Mesenchymal stem cell (in vitro differentiated cells and primary cell): ENCODE measurements at regions not wholly inside any gene's neighbourhood (a gene's known extent, or its start where the extent isn't known, plus 50 kb on each side); places are given as distances from the start of the nearest gene placed in this dataset.

Experiments used
- DNase-seq: peaks from one replicate; pipeline ENCODE4 v3.0.0-alpha.2; 2013
- H2AFZ ChIP-seq: one replicate; pipeline ENCODE4 v1.6.1; 2013; ENCODE audit warnings: low read depth, mild to moderate bottlenecking, control low read depth, inconsistent platforms, low read length, moderate library complexity
- H2AK5ac ChIP-seq: 2 replicates; pipeline ENCODE4 v1.6.1; 2013; ENCODE audit warnings: low read length, moderate library complexity, mild to moderate bottlenecking, inconsistent platforms; ENCODE audit not compliant: severe bottlenecking
- H2BK120ac ChIP-seq: one replicate; pipeline ENCODE4 v1.6.1; 2013; ENCODE audit warnings: low read depth, mild to moderate bottlenecking, inconsistent platforms, low read length, moderate library complexity
- H2BK12ac ChIP-seq, 2 experiments: one replicate each; pipeline ENCODE4 v1.6.1; 2013; ENCODE audit warnings: inconsistent platforms in 2 of 2, low read length in 2 of 2, mild to moderate bottlenecking in 2 of 2, moderate library complexity in 2 of 2, control low read depth in 1 of 2
- H2BK15ac ChIP-seq: one replicate; pipeline ENCODE4 v1.6.1; 2013; ENCODE audit warnings: mild to moderate bottlenecking, low read depth, inconsistent platforms; ENCODE audit not compliant: poor library complexity, severe bottlenecking
- H2BK5ac ChIP-seq: 2 replicates; pipeline ENCODE4 v1.6.1; 2013; ENCODE audit warnings: low read depth, mild to moderate bottlenecking, low read length, control low read depth, inconsistent platforms; ENCODE audit not compliant: poor library complexity, severe bottlenecking
- H3K14ac ChIP-seq, 2 experiments: one replicate each; pipeline ENCODE4 v1.6.1; 2013; ENCODE audit warnings: inconsistent platforms in 2 of 2, low read length in 2 of 2, control low read depth in 1 of 2, mild to moderate bottlenecking in 1 of 2, moderate library complexity in 1 of 2
- H3K18ac ChIP-seq, 2 experiments: one replicate each; pipeline ENCODE4 v1.6.1; 2013; ENCODE audit warnings: inconsistent platforms in 2 of 2, low read length in 2 of 2, control low read depth in 1 of 2, low read depth in 1 of 2, mild to moderate bottlenecking in 1 of 2
- H3K23ac ChIP-seq, 2 experiments: one replicate each; pipeline ENCODE4 v1.6.1; 2013; ENCODE audit warnings: inconsistent platforms in 2 of 2, low read length in 2 of 2, mild to moderate bottlenecking in 2 of 2, moderate library complexity in 2 of 2, control low read depth in 1 of 2
- H3K27ac ChIP-seq: 2 replicates; pipeline ENCODE4 v1.5.1; 2013; ENCODE audit warnings: mild to moderate bottlenecking, moderate library complexity, low read length, control low read depth, inconsistent platforms; ENCODE audit not compliant: poor library complexity, severe bottlenecking
- H3K27me3 ChIP-seq, 2 experiments: 2 replicates each; pipeline versions ENCODE4 v1.6.1 to v1.7.0; 2013; ENCODE audit warnings: low read length in 2 of 2, mild to moderate bottlenecking in 2 of 2, moderate library complexity in 2 of 2, control low read depth in 1 of 2, inconsistent platforms in 1 of 2; ENCODE audit not compliant: control insufficient read depth in 1 of 2, insufficient read depth in 1 of 2
- H3K36me3 ChIP-seq, 2 experiments: 2 replicates each; pipeline versions ENCODE4 v1.6.1 to v1.7.0; 2013; ENCODE audit warnings: low read length in 2 of 2, control low read depth in 1 of 2, inconsistent platforms in 1 of 2, low read depth in 1 of 2, mild to moderate bottlenecking in 1 of 2; ENCODE audit not compliant: insufficient read depth in 2 of 2, control insufficient read depth in 1 of 2
- H3K4ac ChIP-seq, 2 experiments: one replicate each; pipeline ENCODE4 v1.6.1; 2013; ENCODE audit warnings: inconsistent platforms in 2 of 2, low read length in 2 of 2, mild to moderate bottlenecking in 2 of 2, moderate library complexity in 2 of 2, control low read depth in 1 of 2, low read depth in 1 of 2
- H3K4me1 ChIP-seq: 2 replicates; pipeline ENCODE4 v1.6.1; 2013; ENCODE audit warnings: low read depth, low read length, control low read depth; ENCODE audit not compliant: control insufficient read depth, insufficient read depth
- H3K4me2 ChIP-seq: 2 replicates; pipeline ENCODE4 v1.6.1; 2013; ENCODE audit warnings: low read length, mild to moderate bottlenecking, inconsistent platforms; ENCODE audit not compliant: poor library complexity, severe bottlenecking
- H3K4me3 ChIP-seq, 2 experiments: 2 replicates each; pipeline versions ENCODE4 v1.5.1 to v1.7.0; 2013; ENCODE audit warnings: low read length in 2 of 2, mild to moderate bottlenecking in 2 of 2, control low read depth in 1 of 2, low read depth in 1 of 2; ENCODE audit not compliant: insufficient read depth in 1 of 2
- H3K79me1 ChIP-seq: replicated peaks from 2 replicates; pipeline ENCODE4 v1.6.1; 2013; ENCODE audit warnings: mild to moderate bottlenecking, control low read depth, low read length, inconsistent platforms; ENCODE audit not compliant: poor library complexity, severe bottlenecking
- H3K9ac ChIP-seq: 2 replicates; pipeline ENCODE4 v1.7.0; 2013; ENCODE audit warnings: mild to moderate bottlenecking, low read length, moderate library complexity
- H3K9me3 ChIP-seq: 2 replicates; pipeline ENCODE4 v1.7.0; 2013; ENCODE audit warnings: mild to moderate bottlenecking, low read length; ENCODE audit not compliant: control insufficient read depth
- H4K8ac ChIP-seq: one replicate; pipeline ENCODE4 v1.6.1; 2013; ENCODE audit warnings: inconsistent platforms, mild to moderate bottlenecking, low read length, moderate library complexity
- H4K91ac ChIP-seq: one replicate; pipeline ENCODE4 v1.6.1; 2013; ENCODE audit warnings: mild to moderate bottlenecking, low read length, inconsistent platforms
- WGBS: methylation state at CpG from one replicate; pipeline ENCODE4 v1.1.7; 2013; ENCODE audit warnings: mixed read lengths; 5-methylcytosine and 5-hydroxymethylcytosine counted together

- Histone ChIP-seq H2AK5ac (no peak overlapping the region), H3K23ac (no peak overlapping the region), H3K9ac (no peak overlapping the region), H4K91ac (no peak overlapping the region), H4K8ac (no peak overlapping the region), H3K4me2 (no peak overlapping the region), H2BK12ac (no peak overlapping the region), H2BK5ac (no peak overlapping the region), H3K18ac (no peak overlapping the region), H2BK120ac (no peak overlapping the region), H3K4me1 (no peaks in the 10 kb centered on the region), H3K4ac (no peak overlapping the region), H3K27me3 (peaks cover 0 to 10% of the 10 kb centered on the region in 2 experiments), H2BK15ac (no peak overlapping the region), H3K36me3 (no peaks in the 10 kb centered on the region), H2AFZ (no peak overlapping the region), H3K79me1 (no peaks in the 10 kb centered on the region), H3K4me3 (no peak overlapping the region), H3K9me3 (no peaks in the 10 kb centered on the region), H3K14ac (no peak overlapping the region), H3K27ac (no peak overlapping the region)
- WGBS, result 98% methylated on average over 2 of the region's 3 CpGs
- DNase-seq, result no peak
These were observed 166.6 kb upstream of the SLC24A5 start for GRCh38 chr15:47954196-47954595.

DNA sequence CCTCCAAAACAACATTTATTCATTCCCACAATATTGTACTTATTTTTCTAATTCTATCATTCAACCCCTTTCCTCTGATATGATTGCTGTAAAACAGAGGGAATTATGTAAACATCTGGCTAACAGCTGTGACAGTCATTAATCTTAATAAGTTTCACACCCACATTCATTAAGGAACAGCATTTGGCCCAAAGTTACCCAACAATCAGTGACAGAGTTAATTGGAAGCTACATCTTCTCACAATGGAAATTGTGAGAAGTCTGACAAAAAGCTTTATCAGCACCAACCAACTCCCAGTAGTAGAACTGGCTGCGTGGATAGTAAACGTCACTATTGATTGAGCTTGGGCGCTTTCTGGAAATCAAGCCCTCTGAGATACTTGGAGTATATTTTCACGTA lies 165.8 kb upstream of the SLC24A5 start:
- Histone ChIP-seq H2BK120ac (no peak overlapping the region), H4K91ac (no peak overlapping the region), H2AK5ac (no peak overlapping the region), H3K14ac (no peak overlapping the region), H3K27me3 (peaks cover 0 to 10% of the 10 kb centered on the region in 2 experiments), H3K4me2 (no peak overlapping the region), H2BK12ac (no peak overlapping the region), H3K9ac (no peak overlapping the region), H3K27ac (no peak overlapping the region), H3K4me3 (no peak overlapping the region), H3K36me3 (no peaks in the 10 kb centered on the region), H3K23ac (no peak overlapping the region), H3K4ac (no peak overlapping the region), H3K18ac (no peak overlapping the region), H2BK15ac (no peak overlapping the region), H2AFZ (no peak overlapping the region), H4K8ac (no peak overlapping the region), H2BK5ac (no peak overlapping the region), H3K4me1 (no peaks in the 10 kb centered on the region), H3K79me1 (no peaks in the 10 kb centered on the region), H3K9me3 (no peaks in the 10 kb centered on the region)
- no peak for DNase-seq
- WGBS, result 84% methylated on average over 3 of the region's 4 CpGs

GRCh38 chr15:47959617-47960413 lies 161.0 kb upstream of the SLC24A5 start:
- no peak overlapping the region for H2BK12ac ChIP-seq
- no peak overlapping the region for H4K91ac ChIP-seq
- no peak overlapping the region for H3K18ac ChIP-seq
- H3K4ac ChIP-seq, result no peak overlapping the region
- no peak overlapping the region for H3K14ac ChIP-seq
- no peak overlapping the region for H2AFZ ChIP-seq
- no peak overlapping the region for H3K9ac ChIP-seq
- no peak overlapping the region for H3K4me2 ChIP-seq
- H3K9me3 ChIP-seq, result no peaks in the 10 kb centered on the region
- H3K27me3 ChIP-seq, result peaks cover 0 to 10% of the 10 kb centered on the region in 2 experiments
- 87% methylated on average over 4 of the region's 5 CpGs for WGBS
- no peak for DNase-seq
- H2BK15ac ChIP-seq, result no peak overlapping the region
- H2AK5ac ChIP-seq, result no peak overlapping the region
- no peak overlapping the region for H3K4me3 ChIP-seq
- no peak overlapping the region for H3K27ac ChIP-seq
- no peak overlapping the region for H2BK120ac ChIP-seq
- H3K79me1 ChIP-seq, result no peaks in the 10 kb centered on the region
- no peak overlapping the region for H4K8ac ChIP-seq
- H3K36me3 ChIP-seq, result no peaks in the 10 kb centered on the region
- H3K23ac ChIP-seq, result no peak overlapping the region
- no peak overlapping the region for H2BK5ac ChIP-seq
- no peaks in the 10 kb centered on the region for H3K4me1 ChIP-seq

DNA sequence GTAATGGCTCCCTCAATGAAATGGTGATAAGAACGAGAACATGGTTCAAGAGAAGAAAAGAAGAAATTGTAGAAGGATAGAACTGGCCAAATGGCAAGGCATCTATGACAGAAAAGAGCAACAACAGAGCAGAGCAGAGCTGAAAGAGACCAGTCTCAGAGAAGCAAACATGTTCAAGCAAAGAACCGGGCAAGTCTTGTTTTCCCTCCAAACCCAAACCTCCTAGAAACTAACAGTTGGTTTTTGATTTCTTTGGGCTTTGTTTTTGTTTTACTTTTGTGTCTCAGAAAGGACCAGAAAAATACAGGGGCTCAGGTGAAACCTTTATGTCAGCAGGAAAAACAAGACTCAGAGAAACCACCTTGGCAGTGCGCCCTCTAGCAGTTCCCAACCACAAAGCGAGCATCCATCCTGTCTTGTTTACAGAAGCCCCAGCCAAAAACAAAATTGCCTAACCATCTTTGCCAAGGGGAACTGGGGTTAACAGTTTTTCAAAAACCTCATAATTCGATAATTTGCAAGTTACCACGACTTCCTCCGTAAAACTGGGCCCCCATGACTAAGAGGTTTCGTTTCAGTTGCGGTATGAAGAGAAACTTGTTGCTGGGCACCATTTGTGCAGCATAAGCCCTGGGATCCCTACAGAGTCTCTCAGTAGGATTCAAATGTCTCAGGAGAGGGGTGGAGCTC lies 159.2 kb upstream of the SLC24A5 start:
- Histone ChIP-seq H3K4me2 (no peak overlapping the region), H3K36me3 (no peaks in the 10 kb centered on the region), H3K4ac (no peak overlapping the region), H2BK120ac (no peak overlapping the region), H2BK15ac (no peak overlapping the region), H4K91ac (no peak overlapping the region), H4K8ac (no peak overlapping the region), H3K27ac (no peak overlapping the region), H3K18ac (no peak overlapping the region), H2AK5ac (no peak overlapping the region), H3K4me1 (no peaks in the 10 kb centered on the region), H3K9ac (no peak overlapping the region), H3K79me1 (no peaks in the 10 kb centered on the region), H3K9me3 (no peaks in the 10 kb centered on the region), H2BK5ac (no peak overlapping the region), H3K23ac (no peak overlapping the region), H3K4me3 (no peak overlapping the region), H3K27me3 (peaks cover 0 to 4% of the 10 kb centered on the region in 2 experiments), H3K14ac (no peak overlapping the region), H2BK12ac (no peak overlapping the region), H2AFZ (no peak overlapping the region)
- WGBS, result 94% methylated on average over 8 of the region's 9 CpGs
- no peak for DNase-seq
